SK-N-SH treated with all-trans-retinoic acid at 6 μM for 48 hours (cell line): ENCODE measurements at regions not wholly inside any gene's neighbourhood (a gene's known extent, or its start where the extent isn't known, plus 50 kb on each side); places are given as distances from the start of the nearest gene placed in this dataset.

Experiments
- ARNTL ChIP-seq: fragments of 450-650 bp; formaldehyde crosslinking; IDR thresholded peaks from 2 replicates; pipeline ENCODE4 v1.5.0; 2020; ENCODE audit warnings: low read depth, mild to moderate bottlenecking, moderate library complexity, borderline replicate concordance
- ESRRG ChIP-seq: fragments of 250-450 bp; sonication (Bioruptor Pico); IDR thresholded peaks from 2 replicates; pipeline ENCODE4 v1.6.1; 2021; ENCODE audit warnings: mild to moderate bottlenecking
- PPARA ChIP-seq: fragments of 250-450 bp; sonication (Bioruptor Pico); IDR thresholded peaks from 2 replicates; pipeline ENCODE4 v1.5.0; 2020; ENCODE audit warnings: mild to moderate bottlenecking, borderline replicate concordance
- RARB ChIP-seq: fragments of 250-450 bp; sonication (Bioruptor Pico); IDR thresholded peaks from 2 replicates; pipeline ENCODE4 v1.8.0; 2021; ENCODE audit warnings: mild to moderate bottlenecking, moderate library complexity
- TCF4 ChIP-seq: fragments of 250-450 bp; sonication (Bioruptor Pico); IDR thresholded peaks from 2 replicates; pipeline ENCODE4 v1.8.0; 2021; ENCODE audit warnings: mild to moderate bottlenecking, moderate library complexity, borderline replicate concordance
- TOX ChIP-seq: fragments of 250-450 bp; sonication (Bioruptor Pico); IDR thresholded peaks from 2 replicates; pipeline ENCODE4 v1.8.0; 2021; ENCODE audit warnings: mild to moderate bottlenecking, moderate library complexity, borderline replicate concordance
- ZC3H10 ChIP-seq: fragments of 250-450 bp; sonication (Bioruptor Pico); IDR thresholded peaks from 2 replicates; pipeline ENCODE4 v1.5.1; 2021; ENCODE audit warnings: mild to moderate bottlenecking, moderate library complexity
- ZFP3 ChIP-seq: fragments of 250-450 bp; sonication (Bioruptor Pico); IDR thresholded peaks from 2 replicates; pipeline ENCODE4 v1.5.0; 2020; ENCODE audit warnings: mild to moderate bottlenecking, moderate library complexity
- ZFP30 ChIP-seq: fragments of 450-650 bp; formaldehyde crosslinking; IDR thresholded peaks from 2 replicates; pipeline ENCODE4 v1.5.0; 2022; ENCODE audit warnings: mild to moderate bottlenecking, moderate library complexity
- ZNF70 ChIP-seq: fragments of 450-650 bp; formaldehyde crosslinking; IDR thresholded peaks from 2 replicates; pipeline ENCODE4 v1.5.0; 2020; ENCODE audit warnings: mild to moderate bottlenecking, moderate library complexity
- TF ChIP-seq, protein P1 (sequence below): fragments of 250-450 bp; sonication (Bioruptor Pico); IDR thresholded peaks from 2 replicates; pipeline ENCODE4 v1.8.0; 2020; ENCODE audit warnings: mild to moderate bottlenecking, moderate library complexity, borderline replicate concordance
- TF ChIP-seq, protein P2 (sequence below): fragments of 250-450 bp; sonication (Bioruptor Pico); IDR thresholded peaks from 2 replicates; pipeline ENCODE4 v1.5.0; 2020; ENCODE audit warnings: mild to moderate bottlenecking, moderate library complexity

DNA sequence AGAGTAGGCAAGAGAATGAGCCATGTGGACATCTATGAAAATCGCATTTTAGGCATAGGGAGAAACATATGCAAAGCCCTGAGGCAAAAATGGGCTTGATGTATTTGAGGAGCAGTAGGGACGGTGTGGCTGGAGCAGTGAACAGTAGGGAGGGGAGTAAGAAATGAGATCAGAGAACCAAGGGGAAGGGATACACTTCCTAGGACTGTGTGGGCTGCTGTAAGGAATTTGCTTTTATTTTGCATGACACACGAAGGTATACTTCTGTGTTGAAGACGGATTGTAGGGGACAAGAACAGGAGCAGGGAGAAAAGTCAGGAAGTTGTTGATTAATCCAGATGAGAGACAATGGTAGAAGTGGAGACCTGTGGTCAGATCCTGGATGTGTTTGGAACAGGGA, 572.1 kb downstream of the JRKL start:
- no peak for TF ChIP-seq ESRRG
- TF ChIP-seq TOX (CRISPR knock-in tag) = no peak
- TF ChIP-seq TCF4 = no peak
- TF ChIP-seq ARNTL (CRISPR knock-in tag) = no peak
- TF ChIP-seq, protein P1, sequence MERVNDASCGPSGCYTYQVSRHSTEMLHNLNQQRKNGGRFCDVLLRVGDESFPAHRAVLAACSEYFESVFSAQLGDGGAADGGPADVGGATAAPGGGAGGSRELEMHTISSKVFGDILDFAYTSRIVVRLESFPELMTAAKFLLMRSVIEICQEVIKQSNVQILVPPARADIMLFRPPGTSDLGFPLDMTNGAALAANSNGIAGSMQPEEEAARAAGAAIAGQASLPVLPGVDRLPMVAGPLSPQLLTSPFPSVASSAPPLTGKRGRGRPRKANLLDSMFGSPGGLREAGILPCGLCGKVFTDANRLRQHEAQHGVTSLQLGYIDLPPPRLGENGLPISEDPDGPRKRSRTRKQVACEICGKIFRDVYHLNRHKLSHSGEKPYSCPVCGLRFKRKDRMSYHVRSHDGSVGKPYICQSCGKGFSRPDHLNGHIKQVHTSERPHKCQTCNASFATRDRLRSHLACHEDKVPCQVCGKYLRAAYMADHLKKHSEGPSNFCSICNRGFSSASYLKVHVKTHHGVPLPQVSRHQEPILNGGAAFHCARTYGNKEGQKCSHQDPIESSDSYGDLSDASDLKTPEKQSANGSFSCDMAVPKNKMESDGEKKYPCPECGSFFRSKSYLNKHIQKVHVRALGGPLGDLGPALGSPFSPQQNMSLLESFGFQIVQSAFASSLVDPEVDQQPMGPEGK (CRISPR knock-in tag) = no peak
- no peak for TF ChIP-seq ZFP30
- TF ChIP-seq ZC3H10 (CRISPR knock-in tag) = no peak
- TF ChIP-seq ZNF70 = no peak
- no peak for TF ChIP-seq ZFP3 (CRISPR knock-in tag)
- TF ChIP-seq RARB (CRISPR knock-in tag) = no peak
- TF ChIP-seq PPARA (CRISPR knock-in tag) = no peak
- TF ChIP-seq, protein P2, sequence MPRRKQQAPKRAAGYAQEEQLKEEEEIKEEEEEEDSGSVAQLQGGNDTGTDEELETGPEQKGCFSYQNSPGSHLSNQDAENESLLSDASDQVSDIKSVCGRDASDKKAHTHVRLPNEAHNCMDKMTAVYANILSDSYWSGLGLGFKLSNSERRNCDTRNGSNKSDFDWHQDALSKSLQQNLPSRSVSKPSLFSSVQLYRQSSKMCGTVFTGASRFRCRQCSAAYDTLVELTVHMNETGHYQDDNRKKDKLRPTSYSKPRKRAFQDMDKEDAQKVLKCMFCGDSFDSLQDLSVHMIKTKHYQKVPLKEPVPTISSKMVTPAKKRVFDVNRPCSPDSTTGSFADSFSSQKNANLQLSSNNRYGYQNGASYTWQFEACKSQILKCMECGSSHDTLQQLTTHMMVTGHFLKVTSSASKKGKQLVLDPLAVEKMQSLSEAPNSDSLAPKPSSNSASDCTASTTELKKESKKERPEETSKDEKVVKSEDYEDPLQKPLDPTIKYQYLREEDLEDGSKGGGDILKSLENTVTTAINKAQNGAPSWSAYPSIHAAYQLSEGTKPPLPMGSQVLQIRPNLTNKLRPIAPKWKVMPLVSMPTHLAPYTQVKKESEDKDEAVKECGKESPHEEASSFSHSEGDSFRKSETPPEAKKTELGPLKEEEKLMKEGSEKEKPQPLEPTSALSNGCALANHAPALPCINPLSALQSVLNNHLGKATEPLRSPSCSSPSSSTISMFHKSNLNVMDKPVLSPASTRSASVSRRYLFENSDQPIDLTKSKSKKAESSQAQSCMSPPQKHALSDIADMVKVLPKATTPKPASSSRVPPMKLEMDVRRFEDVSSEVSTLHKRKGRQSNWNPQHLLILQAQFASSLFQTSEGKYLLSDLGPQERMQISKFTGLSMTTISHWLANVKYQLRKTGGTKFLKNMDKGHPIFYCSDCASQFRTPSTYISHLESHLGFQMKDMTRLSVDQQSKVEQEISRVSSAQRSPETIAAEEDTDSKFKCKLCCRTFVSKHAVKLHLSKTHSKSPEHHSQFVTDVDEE (CRISPR knock-in tag) = no peak
